GM23248 (cell line): ENCODE measurements at regions not wholly inside any gene's neighbourhood (a gene's known extent, or its start where the extent isn't known, plus 50 kb on each side); places are given as distances from the start of the nearest gene placed in this dataset.

ENCODE experiments used
- DNase-seq: peaks from one replicate; pipeline ENCODE4 v3.0.0-alpha.2; 2015
- H2AFZ ChIP-seq: fragments of 200-600 bp; sonication (generic); 2 replicates; pipeline ENCODE4 v1.6.1; 2016; ENCODE audit warnings: antibody characterized with exemption
- H3F3A ChIP-seq: fragments of 200-600 bp; sonication (generic); 2 replicates; pipeline ENCODE4 v1.6.1; 2016; ENCODE audit warnings: mild to moderate bottlenecking, antibody characterized with exemption, mixed run types; ENCODE audit not compliant: insufficient read depth
- H3K27ac ChIP-seq: fragments of 200-600 bp; sonication (generic); 2 replicates; pipeline ENCODE4 v1.5.1; 2016; ENCODE audit warnings: mild to moderate bottlenecking
- H3K27me3 ChIP-seq: fragments of 200-600 bp; sonication (generic); replicated peaks from 2 replicates; pipeline ENCODE4 v1.6.1; 2016; ENCODE audit warnings: mild to moderate bottlenecking; ENCODE audit not compliant: insufficient read depth
- H3K36me3 ChIP-seq: fragments of 200-600 bp; sonication (generic); 2 replicates; pipeline ENCODE4 v1.6.1; 2016; ENCODE audit warnings: low read depth, mild to moderate bottlenecking
- H3K4me1 ChIP-seq: fragments of 200-600 bp; sonication (generic); 2 replicates; pipeline ENCODE4 v1.6.1; 2016; ENCODE audit warnings: mild to moderate bottlenecking; ENCODE audit not compliant: insufficient read depth
- H3K4me2 ChIP-seq: fragments of 200-600 bp; sonication (generic); one replicate; pipeline ENCODE4 v1.6.1; 2016; ENCODE audit warnings: mild to moderate bottlenecking; ENCODE audit not compliant: unreplicated experiment
- H3K4me3 ChIP-seq: fragments of 200-600 bp; sonication (generic); 2 replicates; pipeline ENCODE4 v1.5.1; 2016; ENCODE audit warnings: mild to moderate bottlenecking
- H3K79me2 ChIP-seq: fragments of 200-600 bp; sonication (generic); 2 replicates; pipeline ENCODE4 v1.6.1; 2016; ENCODE audit warnings: mild to moderate bottlenecking; ENCODE audit not compliant: insufficient read depth
- H3K9ac ChIP-seq: fragments of 200-600 bp; sonication (generic); 2 replicates; pipeline ENCODE4 v1.6.1; 2016; ENCODE audit warnings: mild to moderate bottlenecking
- H3K9me2 ChIP-seq: fragments of 200-600 bp; sonication (generic); 2 replicates; pipeline ENCODE4 v1.6.1; 2016; ENCODE audit warnings: mixed run types, mild to moderate bottlenecking, moderate library complexity; ENCODE audit not compliant: insufficient read depth
- H3K9me3 ChIP-seq: fragments of 200-600 bp; sonication (generic); one replicate; pipeline ENCODE4 v1.6.1; 2017; ENCODE audit warnings: low read depth
- H4K20me1 ChIP-seq: fragments of 200-600 bp; sonication (generic); 2 replicates; pipeline ENCODE4 v1.6.0; 2016; ENCODE audit not compliant: insufficient read depth
- EZH2 ChIP-seq: fragments of 200-600 bp; sonication (generic); IDR thresholded peaks from 2 replicates; pipeline ENCODE4 v1.6.1; 2018; ENCODE audit warnings: antibody characterized with exemption, mild to moderate bottlenecking; ENCODE audit not compliant: insufficient read depth, poor library complexity, severe bottlenecking
- EZH2phosphoT487 ChIP-seq: fragments of 200-600 bp; sonication (generic); IDR thresholded peaks from 2 replicates; pipeline ENCODE4 v1.6.1; 2018; ENCODE audit warnings: antibody characterized with exemption, moderate library complexity, mild to moderate bottlenecking, low read depth; ENCODE audit not compliant: insufficient read depth
- WGBS, 2 experiments: methylation state at CpG; one replicate each; pipeline ENCODE4 v1.1.6; 2015 to 2017; ENCODE audit warnings: low lambda C conversion rate in 2 of 2, low coverage in 1 of 2; ENCODE audit errors: missing lambda C conversion rate in 2 of 2; 5-methylcytosine and 5-hydroxymethylcytosine counted together
- in situ Hi-C: fragments of 300-500 bp; cut with MboI; formaldehyde crosslinking; loops from 2 replicates; pipeline ENCODE4 v1.15.0; 2020

DNA sequence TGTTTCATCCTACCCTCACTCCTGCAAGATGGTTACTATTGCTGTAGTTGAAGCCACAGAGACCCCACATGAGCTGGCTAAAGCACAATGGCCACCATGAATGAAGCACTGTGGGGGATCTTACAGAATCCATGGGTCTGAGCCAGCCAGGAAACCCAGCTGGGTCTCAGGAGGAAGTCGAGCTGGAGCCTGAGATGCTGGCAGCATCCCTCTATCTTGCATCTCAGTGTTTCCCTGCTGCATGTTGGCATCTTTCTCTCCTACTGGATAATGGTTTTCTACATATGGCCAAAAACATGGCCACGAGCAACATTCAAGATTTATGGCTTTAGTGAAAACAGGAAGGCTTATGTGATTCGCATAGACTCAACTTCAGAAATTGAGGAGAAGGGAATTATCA, 219.3 kb upstream of the SNX19 start:
- Histone ChIP-seq H3K4me3 (no peak overlapping the region), H3K79me2 (no peaks in the 10 kb centered on the region), H3K4me2 (no peak overlapping the region), H3K9ac (no peak overlapping the region), H3K9me3 (no peaks in the 10 kb centered on the region), H3K4me1 (0 out of 2 replicates have a peak, but pooled peaks cover 5% of the 10 kb centered on the region), H3K36me3 (no peaks in the 10 kb centered on the region), H3K27me3 (no peaks in the 10 kb centered on the region; the same call in none of the 2 replicates), H3K9me2 (no peaks in the 10 kb centered on the region), H2AFZ (no peak overlapping the region), H3F3A (no peaks in the 10 kb centered on the region), H4K20me1 (no peaks in the 10 kb centered on the region), H3K27ac (no peak overlapping the region)
- no peak for DNase-seq
- no peak for TF ChIP-seq EZH2phosphoT487
- no peak for TF ChIP-seq EZH2
- 5 to 10% methylated on average over 3 of the region's 3 CpGs for WGBS, 2 experiments
- in situ Hi-C loops, result no loop called here

DNA sequence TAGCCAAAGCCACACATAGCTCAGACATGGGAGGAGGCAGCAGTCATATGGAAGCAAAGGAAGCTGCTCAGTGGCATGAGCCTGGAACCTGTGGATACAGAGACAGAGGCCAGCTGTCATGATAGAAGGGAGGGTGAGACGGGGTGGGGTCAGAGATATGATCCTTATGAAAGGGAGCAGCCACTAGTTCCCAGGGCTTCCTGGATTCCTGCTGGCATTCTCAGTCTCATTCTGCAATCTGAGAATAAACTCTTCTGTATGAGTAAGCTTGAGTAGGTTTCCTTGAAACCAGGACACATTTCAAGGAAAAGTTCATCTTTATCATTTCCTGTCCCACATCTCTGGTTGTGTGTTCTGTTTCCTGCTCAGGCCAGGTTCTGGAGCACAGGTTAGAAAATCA, 220.2 kb upstream of the SNX19 start:
- no peak for TF ChIP-seq EZH2
- no peak for TF ChIP-seq EZH2phosphoT487
- Histone ChIP-seq H3K4me1 (0 out of 2 replicates have a peak, but pooled peaks cover 5% of the 10 kb centered on the region), H3K9me3 (no peaks in the 10 kb centered on the region), H3K4me2 (no peak overlapping the region), H3F3A (no peaks in the 10 kb centered on the region), H3K27me3 (no peaks in the 10 kb centered on the region; the same call in none of the 2 replicates), H3K27ac (no peak overlapping the region), H3K36me3 (no peaks in the 10 kb centered on the region), H3K79me2 (no peaks in the 10 kb centered on the region), H2AFZ (no peak overlapping the region), H3K9ac (no peak overlapping the region), H3K9me2 (no peaks in the 10 kb centered on the region), H4K20me1 (no peaks in the 10 kb centered on the region), H3K4me3 (no peak overlapping the region)
- WGBS, 2 experiments, result 0% methylated on average over 1 of the region's 1 CpG
- peak; percentile 52 for DNase-seq
- in situ Hi-C loops, result no loop called here

DNA sequence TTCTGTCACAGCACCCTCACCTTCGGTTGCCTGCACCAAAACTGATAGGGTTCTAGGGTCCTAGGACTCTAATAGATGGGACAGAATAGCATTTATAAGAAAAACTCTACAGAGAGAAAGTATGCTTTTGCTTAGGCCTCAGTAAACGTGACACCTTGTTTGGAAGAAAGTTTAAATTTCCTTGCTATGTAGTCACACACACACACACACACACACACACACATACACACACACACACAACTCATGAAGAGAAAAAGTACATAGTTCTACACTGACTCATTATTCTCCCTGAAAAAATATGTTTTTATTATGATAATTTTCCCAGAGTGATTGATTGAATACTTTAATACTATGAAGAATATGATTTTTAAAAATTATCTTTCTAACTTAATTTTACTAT, 220.8 kb upstream of the SNX19 start:
- Histone ChIP-seq H3F3A (no peaks in the 10 kb centered on the region), H3K9me3 (no peaks in the 10 kb centered on the region), H3K27ac (no peak overlapping the region), H3K9ac (no peak overlapping the region), H4K20me1 (no peaks in the 10 kb centered on the region), H3K4me3 (no peak overlapping the region), H3K79me2 (no peaks in the 10 kb centered on the region), H3K4me1 (0 out of 2 replicates have a peak, but pooled peaks cover 5% of the 10 kb centered on the region), H3K36me3 (no peaks in the 10 kb centered on the region), H3K9me2 (no peaks in the 10 kb centered on the region), H2AFZ (no peak overlapping the region), H3K4me2 (no peak overlapping the region), H3K27me3 (no peaks in the 10 kb centered on the region; the same call in none of the 2 replicates)
- no peak for DNase-seq
- no peak for TF ChIP-seq EZH2phosphoT487
- TF ChIP-seq EZH2, result no peak
- 42 to 52% methylated on average over 2 of the region's 2 CpGs for whole genome bisulfite sequencing, 2 experiments
- in situ Hi-C loops, result no loop called here

DNA sequence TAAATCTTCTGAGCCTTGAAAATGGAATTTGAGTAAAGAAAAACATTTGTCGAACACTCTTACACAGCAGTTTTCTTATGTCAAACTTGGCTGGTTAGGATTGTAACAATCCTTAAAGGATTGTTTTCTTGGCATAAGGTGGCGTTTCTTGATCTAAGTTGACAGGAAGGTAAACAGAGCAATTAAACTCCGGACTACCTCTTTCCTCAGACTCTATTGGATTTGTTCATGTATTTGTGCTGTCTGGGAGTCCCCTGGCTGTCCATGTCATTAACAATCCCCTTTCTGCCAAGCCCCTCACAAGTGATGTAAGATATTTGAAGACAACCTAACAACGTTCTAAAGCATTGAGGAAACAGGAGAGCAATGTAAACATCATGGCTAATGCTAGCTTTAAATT, 222.5 kb upstream of the SNX19 start:
- WGBS, 2 experiments, result 16 to 17% methylated on average over 4 of the region's 4 CpGs

DNA sequence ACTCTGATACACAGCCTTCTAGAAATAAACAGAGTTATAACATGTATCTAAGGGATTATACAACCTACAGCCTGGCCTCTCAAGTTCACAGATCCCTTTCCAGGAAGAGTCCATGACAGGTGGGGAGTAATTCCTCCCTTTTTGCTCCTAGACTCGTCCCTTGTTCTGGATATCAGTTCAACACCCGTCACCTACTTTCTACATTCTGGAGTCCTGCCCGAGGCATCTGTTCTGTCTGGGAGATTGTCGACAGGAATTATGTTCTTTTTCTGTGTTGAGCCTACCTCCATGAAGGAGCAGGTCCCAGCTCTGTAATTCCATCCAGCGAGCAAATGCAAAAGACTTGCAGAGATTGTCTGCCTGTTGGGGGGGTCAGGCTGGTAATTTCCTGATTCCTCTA, 224.6 kb upstream of the NTM start:
- no peak overlapping the region for H3K4me2 ChIP-seq
- no peak overlapping the region for H3K9ac ChIP-seq
- WGBS, 2 experiments, result 51 to 52% methylated on average over 5 of the region's 5 CpGs
- no peaks in the 10 kb centered on the region for H3K9me2 ChIP-seq
- peaks cover 12% of the 10 kb centered on the region for H3K4me1 ChIP-seq
- H3K27me3 ChIP-seq, result no peaks in the 10 kb centered on the region
- in situ Hi-C loops, result no loop called here
- TF ChIP-seq EZH2phosphoT487 (no peak), EZH2 (no peak)
- H3F3A ChIP-seq, result peaks cover 6% of the 10 kb centered on the region; the same call in 1 of the 2 replicates
- H2AFZ ChIP-seq, result no peak overlapping the region
- H3K27ac ChIP-seq, result no peak overlapping the region
- no peaks in the 10 kb centered on the region for H3K36me3 ChIP-seq
- no peaks in the 10 kb centered on the region for H4K20me1 ChIP-seq
- DNase-seq, result no peak
- no peak overlapping the region for H3K4me3 ChIP-seq
- no peaks in the 10 kb centered on the region for H3K9me3 ChIP-seq
- no peaks in the 10 kb centered on the region for H3K79me2 ChIP-seq

More for the DNA sequence above, 222.5 kb upstream of the SNX19 start:
- no peak for DNase-seq
- Histone ChIP-seq H3K27me3 (no peaks in the 10 kb centered on the region), H3K9me2 (no peaks in the 10 kb centered on the region), H3K36me3 (no peaks in the 10 kb centered on the region), H4K20me1 (no peaks in the 10 kb centered on the region), H3K79me2 (no peaks in the 10 kb centered on the region), H3K4me2 (no peak overlapping the region), H3K27ac (no peak overlapping the region), H2AFZ (no peak overlapping the region), H3K9me3 (no peaks in the 10 kb centered on the region), H3K9ac (no peak overlapping the region), H3K4me1 (0 out of 2 replicates have a peak, but pooled peaks cover 5% of the 10 kb centered on the region), H3K4me3 (no peak overlapping the region), H3F3A (no peaks in the 10 kb centered on the region)
- in situ Hi-C loops, result no loop called here
- TF ChIP-seq EZH2phosphoT487 (no peak), EZH2 (no peak)
